Spleen (tissue), 7 donors: ENCODE measurements at regions not wholly inside any gene's neighbourhood (a gene's known extent, or its start where the extent isn't known, plus 50 kb on each side); places are given as distances from the start of the nearest gene placed in this dataset.

Source experiments
- POLR2A ChIP-seq, 3 donors: fragments of 450-650 bp; IDR thresholded peaks; one replicate each; pipeline ENCODE4 v1.5.1; 2017; ENCODE audit warnings: antibody characterized with exemption in 3 of 3, mild to moderate bottlenecking in 1 of 3
- TF ChIP-seq, protein P1 (sequence below), 11 experiments: fragments of 200-600 bp in 7 of 11; fragments of 450-650 bp in 4 of 11; sonication (generic) in 4 of 11; IDR thresholded peaks in 8 of 11; conservative IDR thresholded peaks in 3 of 11; 1 replicate in 7 of 11; 2 replicates in 4 of 11; pipeline versions ENCODE4 v1.4.0 to v1.8.0; 2016 to 2021; ENCODE audit warnings: antibody characterized with exemption in 11 of 11, inconsistent platforms in 4 of 11, mild to moderate bottlenecking in 1 of 11
- donor health status: DM: no; HTN: no; CAD: no; lungs with moderate emphysema.
- donor health status: DM: no; HTN: no; CAD: no.
- donor health status: DM: no; HTN: no; CAD: no.

DNA sequence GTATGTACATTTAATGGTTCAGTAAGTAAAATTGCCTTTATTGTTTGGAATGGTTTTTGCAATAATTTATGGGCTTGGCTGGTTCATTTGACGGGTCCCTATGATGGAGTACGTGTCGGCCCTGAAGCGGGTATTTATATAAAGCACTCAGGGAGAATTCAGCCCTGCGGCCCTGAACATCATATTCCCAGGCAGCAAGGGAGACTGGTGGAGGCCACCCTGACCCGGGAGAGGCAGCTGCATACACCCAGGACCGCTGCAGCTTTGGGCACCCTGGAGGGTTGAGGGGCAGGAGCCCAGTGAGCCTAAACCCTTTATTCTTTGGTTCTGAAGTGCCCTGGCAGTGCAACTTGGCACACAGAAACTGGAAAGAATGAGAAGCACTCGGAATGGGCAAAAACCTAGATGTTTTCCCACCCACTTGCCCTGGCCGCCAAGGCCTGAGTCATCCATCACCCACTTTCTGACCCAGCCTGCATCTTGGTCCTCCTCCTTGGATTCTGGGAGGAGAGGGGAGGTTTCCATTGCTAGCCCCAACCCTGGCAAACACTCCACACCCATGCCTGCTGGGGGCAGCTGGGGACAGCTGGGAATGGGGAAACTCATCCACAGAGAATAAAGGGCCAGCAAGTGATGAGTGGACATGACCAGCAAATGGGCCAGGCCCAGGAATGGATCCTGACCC lies 162.2 kb upstream of the TNRC6C start:
- TF ChIP-seq, protein P1, sequence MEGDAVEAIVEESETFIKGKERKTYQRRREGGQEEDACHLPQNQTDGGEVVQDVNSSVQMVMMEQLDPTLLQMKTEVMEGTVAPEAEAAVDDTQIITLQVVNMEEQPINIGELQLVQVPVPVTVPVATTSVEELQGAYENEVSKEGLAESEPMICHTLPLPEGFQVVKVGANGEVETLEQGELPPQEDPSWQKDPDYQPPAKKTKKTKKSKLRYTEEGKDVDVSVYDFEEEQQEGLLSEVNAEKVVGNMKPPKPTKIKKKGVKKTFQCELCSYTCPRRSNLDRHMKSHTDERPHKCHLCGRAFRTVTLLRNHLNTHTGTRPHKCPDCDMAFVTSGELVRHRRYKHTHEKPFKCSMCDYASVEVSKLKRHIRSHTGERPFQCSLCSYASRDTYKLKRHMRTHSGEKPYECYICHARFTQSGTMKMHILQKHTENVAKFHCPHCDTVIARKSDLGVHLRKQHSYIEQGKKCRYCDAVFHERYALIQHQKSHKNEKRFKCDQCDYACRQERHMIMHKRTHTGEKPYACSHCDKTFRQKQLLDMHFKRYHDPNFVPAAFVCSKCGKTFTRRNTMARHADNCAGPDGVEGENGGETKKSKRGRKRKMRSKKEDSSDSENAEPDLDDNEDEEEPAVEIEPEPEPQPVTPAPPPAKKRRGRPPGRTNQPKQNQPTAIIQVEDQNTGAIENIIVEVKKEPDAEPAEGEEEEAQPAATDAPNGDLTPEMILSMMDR (IDR thresholded peaks at IDR 0.05 in 8 of 11, conservative IDR thresholded peaks at IDR 0.05 in 3 of 11) = no peak
- no peak for TF ChIP-seq POLR2A (IDR thresholded peaks at IDR 0.05)
